ENCODE measurements at regions not wholly inside any gene's neighbourhood (a gene's known extent, or its start where the extent isn't known, plus 50 kb on each side); places are given as distances from the start of the nearest gene placed in this dataset.

DNA sequence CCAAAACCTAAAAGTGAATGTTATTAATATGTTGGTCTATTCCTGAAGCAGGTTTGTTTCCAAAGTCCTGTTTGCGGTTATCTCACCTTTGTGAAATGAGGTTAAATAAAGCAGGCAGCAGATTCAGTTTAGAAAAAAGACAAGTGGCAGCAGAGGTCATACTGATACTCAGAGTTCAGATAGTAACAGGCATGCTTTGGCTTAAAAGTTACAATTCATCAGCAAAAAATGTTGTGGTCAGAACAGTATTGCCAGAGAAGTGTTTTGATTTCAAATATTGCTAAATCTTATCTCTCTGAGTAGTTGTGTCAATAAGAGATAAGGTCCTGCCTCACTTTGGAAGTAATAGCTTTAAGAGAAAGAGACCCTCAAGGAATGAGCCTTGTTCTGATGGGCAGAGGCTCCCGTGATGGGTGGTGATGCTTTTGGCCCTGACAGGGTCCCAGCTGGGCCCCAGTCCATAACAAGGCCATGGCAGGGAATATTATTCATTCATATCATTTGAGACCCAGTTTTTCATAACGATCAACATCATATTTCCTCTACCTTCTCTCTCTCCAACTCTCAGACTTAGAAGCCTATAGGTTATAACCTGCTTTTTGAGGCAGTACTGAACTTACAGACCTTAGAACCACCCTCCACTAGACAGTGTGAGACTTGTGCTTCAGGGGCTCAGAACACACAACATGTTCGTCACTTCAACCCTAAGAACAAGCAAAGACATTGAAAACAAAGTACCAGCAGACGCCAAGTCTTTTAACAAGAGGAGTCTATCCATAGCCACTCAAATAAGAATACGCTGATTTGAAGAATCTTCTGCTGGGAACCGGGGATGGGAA, 58.5 kb upstream of the AHR start:
- DNase-seq, result no peak

DNA sequence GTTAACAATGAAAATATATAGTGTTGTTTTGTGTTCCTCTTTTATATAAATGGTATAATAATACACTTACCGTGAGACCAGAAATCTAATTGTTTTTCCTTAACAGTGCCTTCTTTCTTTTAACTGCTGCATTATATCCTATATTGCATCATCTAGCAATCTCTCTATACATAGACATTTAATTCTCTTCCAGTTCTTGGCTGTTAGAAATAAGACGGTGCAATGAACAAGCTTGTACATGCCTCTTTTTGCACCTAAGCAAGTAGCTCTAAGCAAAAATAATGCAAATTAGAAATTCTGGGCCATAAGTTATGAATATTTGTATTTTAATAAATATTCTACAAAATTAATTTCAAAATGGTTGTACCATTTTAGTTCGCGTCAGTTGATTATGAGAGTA, 55.9 kb upstream of the AHR start:
- DNase-seq, result no peak

DNA sequence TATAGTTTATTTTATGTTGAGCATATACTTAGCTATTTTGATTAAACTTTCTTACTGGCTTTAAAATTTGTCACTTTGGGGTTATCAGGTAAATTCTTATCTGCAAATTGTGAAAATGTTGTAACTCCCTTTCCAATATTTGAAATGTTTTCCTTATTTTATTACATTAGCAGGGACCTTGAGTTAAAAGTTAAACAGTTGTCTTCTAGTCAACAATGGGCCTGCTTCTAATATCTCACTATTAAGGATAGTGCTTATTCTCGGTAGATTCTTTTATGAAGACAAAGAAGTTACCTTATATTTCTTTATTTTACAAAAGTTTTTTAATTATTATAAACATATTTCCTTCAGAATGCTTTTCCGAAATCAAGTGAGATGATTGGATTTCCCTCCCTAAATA, 53.7 kb upstream of the AHR start:
- no peak for DNase-seq

DNA sequence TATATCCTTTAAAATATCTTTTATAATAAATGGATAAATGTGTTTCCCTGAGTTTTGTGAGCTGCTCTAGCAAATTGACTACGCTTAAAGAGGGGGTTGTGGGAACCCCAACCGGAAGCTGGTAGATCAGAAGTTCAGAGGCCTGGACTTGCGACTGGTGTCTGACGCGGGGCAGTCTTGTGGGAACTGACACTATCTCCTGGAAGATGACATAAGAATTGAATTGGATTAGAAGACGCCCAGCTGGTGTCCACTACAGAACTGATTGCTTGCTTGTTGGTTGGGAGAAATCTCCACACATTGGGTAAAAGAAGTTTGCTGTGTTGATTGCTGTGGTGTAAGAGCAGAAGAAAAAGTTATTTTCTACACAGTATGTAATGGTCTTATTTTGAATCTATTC, 51.1 kb upstream of the AHR start:
- no peak for DNase-seq

DNA sequence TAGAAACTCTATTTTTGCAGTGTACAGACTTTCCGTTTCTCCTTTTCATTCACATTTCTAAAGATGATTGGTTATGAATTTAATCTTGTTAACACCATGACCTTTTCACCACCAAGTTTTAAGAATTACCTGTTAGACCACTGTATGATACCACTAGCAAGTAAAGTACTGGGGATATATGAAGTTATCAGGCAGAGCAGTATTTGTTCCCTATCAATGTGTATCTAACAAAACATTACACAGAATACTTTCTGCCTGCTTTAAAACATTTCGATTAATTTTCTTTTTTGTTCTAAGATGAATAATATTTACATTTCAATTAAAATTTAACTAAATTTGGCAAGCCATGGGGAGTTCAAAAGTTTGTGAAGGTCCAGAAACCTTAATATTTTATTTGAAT, 49.9 kb upstream of the AHR start:
- no peak for DNase-seq

Data from CD4-positive, alpha-beta T cell treated with Interferon alpha-2 for 1 hour (primary cell).